ENCODE measurements at regions not wholly inside any gene's neighbourhood (a gene's known extent, or its start where the extent isn't known, plus 50 kb on each side); places are given as distances from the start of the nearest gene placed in this dataset.

- DNase-seq: no peak
Measured at GRCh38 chr1:37284053-37284452, 190.3 kb upstream of the ZC3H12A start.

- no peak for DNase-seq
Measured at GRCh38 chr1:37286881-37287280, 187.5 kb upstream of the ZC3H12A start.

- DNase-seq: no peak
Measured at GRCh38 chr1:37288900-37289299, 185.5 kb upstream of the ZC3H12A start.

- DNase-seq: no peak
Measured at GRCh38 chr1:37290718-37291117, 183.7 kb upstream of the ZC3H12A start.

- DNase-seq: no peak
Measured at GRCh38 chr1:37292789-37293188, 181.6 kb upstream of the ZC3H12A start.

GRCh38 chr1:37294096-37294495 lies 180.3 kb upstream of the ZC3H12A start:
- no peak for DNase-seq

GRCh38 chr1:37294529-37294928 lies 179.9 kb upstream of the ZC3H12A start:
- no peak for DNase-seq

GRCh38 chr1:37298769-37299168 lies 175.6 kb upstream of the ZC3H12A start:
- DNase-seq: no peak

- DNase-seq: no peak
Measured at GRCh38 chr1:37299216-37299615, 175.2 kb upstream of the ZC3H12A start.

GRCh38 chr1:37303884-37304574 lies 170.4 kb upstream of the ZC3H12A start:
- no peak for DNase-seq

GRCh38 chr1:37305108-37305507 lies 169.3 kb upstream of the ZC3H12A start:
- DNase-seq: no peak

- DNase-seq: no peak
Measured at GRCh38 chr1:37305841-37306240, 168.5 kb upstream of the ZC3H12A start.

GRCh38 chr1:37306461-37306860 lies 167.9 kb upstream of the ZC3H12A start:
- DNase-seq: no peak

GRCh38 chr1:37306871-37307270 lies 167.5 kb upstream of the ZC3H12A start:
- no peak for DNase-seq

- no peak for DNase-seq
Measured at GRCh38 chr1:37308031-37308960, 166.1 kb upstream of the ZC3H12A start.

GRCh38 chr1:37309574-37309973 lies 164.8 kb upstream of the ZC3H12A start:
- DNase-seq: no peak

GRCh38 chr1:37310064-37310463 lies 164.3 kb upstream of the ZC3H12A start:
- no peak for DNase-seq

- DNase-seq: no peak
Measured at GRCh38 chr1:37315371-37315846, 159.0 kb upstream of the ZC3H12A start.

GRCh38 chr1:37317870-37318467 lies 156.4 kb upstream of the ZC3H12A start:
- DNase-seq: no peak

- DNase-seq: no peak
Measured at GRCh38 chr1:37318490-37318889, 155.9 kb upstream of the ZC3H12A start.

GRCh38 chr1:37319284-37319683 lies 155.1 kb upstream of the ZC3H12A start:
- no peak for DNase-seq

- peak; percentile 65 for DNase-seq
Measured at GRCh38 chr1:37323486-37324377, 150.6 kb upstream of the ZC3H12A start.

GRCh38 chr1:37325010-37325409 lies 149.4 kb upstream of the ZC3H12A start:
- no peak for DNase-seq
